COLO668 (cell line): ENCODE measurements at regions not wholly inside any gene's neighbourhood (a gene's known extent, or its start where the extent isn't known, plus 50 kb on each side); places are given as distances from the start of the nearest gene placed in this dataset.
"Not testable (repeated sequence)": the region's sequence is repeated elsewhere in the genome, so short reads cannot be mapped to it uniquely, and the experiment has no call there.

ENCODE experiments used
- DNase-seq: peaks from one replicate; lab custom pipeline; 2025; ENCODE audit not compliant: unreplicated experiment; lab: John Stamatoyannopoulos, UW

DNA sequence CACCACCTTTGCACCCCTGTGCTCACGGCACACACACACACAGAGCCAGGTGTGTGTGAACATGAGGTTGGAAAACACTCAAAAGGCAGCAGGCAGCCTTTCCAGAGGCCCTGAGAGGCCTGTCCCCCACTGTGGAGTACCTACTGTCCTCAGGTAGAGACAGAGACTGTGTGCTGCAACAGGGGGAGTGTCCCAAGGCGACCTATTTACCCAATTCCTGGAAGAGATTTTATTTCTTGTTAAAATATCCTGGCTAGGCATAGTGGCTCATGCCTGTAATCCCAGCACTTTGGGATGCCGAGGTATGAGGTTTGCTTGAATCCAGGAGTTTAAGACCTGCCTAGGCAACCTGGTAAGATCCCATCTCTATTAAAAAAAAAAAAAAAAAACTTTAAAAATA, 108.5 kb downstream of the COPRS start:
- DNase-seq: no peak

DNA sequence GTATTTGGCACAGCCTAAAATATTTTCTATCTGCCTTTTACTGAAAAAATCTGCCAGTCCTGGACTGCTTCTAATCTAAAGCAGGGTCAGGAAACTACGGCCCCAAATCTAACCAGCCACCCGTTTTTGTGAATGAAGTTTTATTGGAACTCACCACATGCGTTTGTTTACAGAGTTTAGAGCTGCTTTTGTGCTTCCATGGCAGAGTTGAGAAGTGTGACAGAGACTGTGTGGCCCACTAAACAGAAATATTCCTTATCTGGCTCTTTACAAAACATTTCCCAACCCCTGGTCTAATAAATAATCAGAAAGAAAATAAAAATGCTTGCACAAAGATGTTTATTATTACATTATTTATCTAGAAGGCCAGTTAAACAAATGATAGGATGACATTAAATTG, 110.2 kb downstream of the COPRS start:
- no peak for DNase-seq

GRCh38 chr17:31746884-31747495, 112.1 kb downstream of the COPRS start:
- no peak for DNase-seq

- DNase-seq: no peak
These were observed 113.0 kb downstream of the COPRS start for GRCh38 chr17:31745964-31746600.

- no peak for DNase-seq
These were observed 114.5 kb downstream of the COPRS start for GRCh38 chr17:31744511-31744951.

DNA sequence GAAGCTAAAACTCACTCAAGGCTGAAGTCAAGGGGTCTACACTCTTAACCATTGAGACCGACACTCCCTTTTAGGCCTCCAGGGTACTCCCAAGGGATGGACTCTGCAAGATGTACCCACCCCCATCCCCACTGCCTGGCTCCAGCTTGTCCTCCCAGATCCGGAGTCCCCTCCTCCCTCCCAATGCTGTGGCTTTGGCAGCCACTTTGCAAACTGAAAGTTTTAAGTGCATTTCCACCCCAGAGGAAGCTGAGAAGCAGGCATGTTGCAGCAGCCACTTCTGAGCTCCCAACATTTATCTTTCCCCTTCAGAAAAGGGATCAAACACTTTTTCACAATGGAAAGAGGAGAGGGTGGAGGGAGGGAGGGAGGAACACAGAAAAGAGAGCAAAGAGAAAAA, 115.2 kb downstream of the COPRS start:
- DNase-seq: no peak

DNA sequence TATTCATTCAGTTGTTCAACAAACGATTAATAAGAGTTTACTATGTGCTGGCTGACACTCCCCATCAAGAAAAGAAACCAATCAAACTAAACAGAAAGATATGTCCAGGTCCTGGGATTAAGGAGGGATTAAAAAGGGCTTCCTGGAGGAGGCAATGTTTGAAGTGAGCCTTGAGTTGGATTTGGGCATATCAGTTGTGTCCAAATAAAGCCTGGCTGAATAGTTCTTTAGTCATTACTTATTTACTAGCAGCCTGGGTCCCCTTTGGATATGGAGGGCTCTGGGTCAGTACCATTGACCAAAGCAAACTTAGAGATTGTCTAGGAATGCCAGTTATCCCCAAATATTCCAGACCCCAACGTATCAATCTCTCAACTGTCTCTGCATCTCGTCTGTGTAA, 117.7 kb downstream of the COPRS start:
- no peak for DNase-seq

- no peak for DNase-seq
These were observed 118.4 kb downstream of the COPRS start for GRCh38 chr17:31740611-31741082.

- DNase-seq: no peak
These were observed 119.9 kb downstream of the COPRS start for GRCh38 chr17:31738996-31739699.

DNA sequence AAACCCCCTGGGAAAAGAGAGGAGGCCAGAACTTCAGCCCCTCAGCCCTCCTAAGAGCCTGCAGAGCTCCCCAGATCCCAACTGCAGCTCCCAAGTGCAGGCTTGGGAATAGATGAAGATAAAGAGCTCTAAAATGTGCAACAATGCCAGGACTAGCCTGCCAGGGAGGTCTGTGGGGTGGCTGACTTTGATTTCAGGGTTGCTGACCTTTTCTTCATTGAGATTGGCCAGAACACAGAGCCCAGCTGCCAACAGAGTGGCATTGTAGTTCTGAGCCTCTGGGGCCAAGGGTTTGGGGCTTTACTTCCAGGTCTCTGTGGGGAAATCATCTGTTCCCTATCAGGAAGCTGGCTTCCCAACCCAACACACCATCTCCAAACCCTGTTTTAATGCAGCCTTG, 120.6 kb downstream of the COPRS start:
- no peak for DNase-seq

DNA sequence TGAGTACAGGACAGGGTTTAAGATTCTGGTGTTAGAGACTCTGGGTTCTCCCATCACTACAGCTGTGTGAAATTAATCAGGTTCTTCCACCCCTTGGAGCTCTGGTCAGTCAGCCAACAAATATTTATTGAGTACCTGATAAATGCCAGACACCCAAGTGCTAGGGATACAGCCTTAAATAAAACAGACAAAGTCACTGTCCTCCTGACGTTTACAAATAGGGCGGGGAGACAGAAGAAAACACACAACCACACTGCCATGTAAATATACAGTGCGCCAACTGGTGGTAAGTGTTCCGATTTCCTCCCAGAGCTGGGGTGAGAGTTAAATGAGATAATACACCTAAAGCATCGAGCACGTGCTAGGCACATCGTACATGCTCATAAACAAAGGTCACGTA, 121.0 kb downstream of the COPRS start:
- DNase-seq: no peak

DNA sequence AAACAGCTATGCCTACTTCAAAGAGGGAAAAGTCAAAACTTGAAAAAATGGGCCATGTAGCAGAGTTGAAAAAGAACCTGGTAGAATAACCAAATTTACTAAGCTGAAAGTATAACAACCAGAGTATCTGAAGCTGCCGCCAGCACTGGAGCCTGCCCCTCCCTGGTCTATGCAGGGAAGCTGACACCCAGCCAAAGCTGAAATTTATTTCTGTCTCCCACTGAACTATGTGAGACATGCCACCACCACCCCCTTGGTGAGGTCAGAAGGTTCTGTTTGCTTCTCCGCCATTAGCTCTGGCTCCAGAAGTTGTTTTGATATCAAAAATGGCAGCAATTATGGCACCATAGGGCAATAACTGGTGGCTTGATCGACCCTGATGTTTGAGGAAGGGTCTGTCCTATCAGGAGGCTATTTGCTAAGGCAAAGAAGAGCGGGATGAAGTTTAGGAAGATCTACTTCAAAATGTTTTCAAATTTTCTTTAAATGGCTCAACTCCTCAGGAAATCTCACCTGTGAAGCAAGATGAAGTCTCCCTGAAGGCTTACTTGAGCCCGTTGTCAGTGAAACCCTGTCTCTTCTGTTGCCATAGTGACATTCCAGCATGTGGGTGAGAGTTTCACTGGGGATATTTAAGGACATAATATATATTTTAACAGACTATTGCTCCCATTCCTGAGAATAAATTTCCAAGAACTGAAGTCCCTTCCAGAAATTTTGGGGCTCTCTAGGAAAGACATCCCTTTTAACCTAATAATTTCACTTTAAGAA, 122.0 kb downstream of the COPRS start:
- no peak for DNase-seq

GRCh38 chr17:31733326-31733725, 125.7 kb downstream of the COPRS start:
- DNase-seq: no peak

GRCh38 chr17:31731585-31732154, 127.4 kb downstream of the COPRS start:
- DNase-seq: not testable (repeated sequence)

DNA sequence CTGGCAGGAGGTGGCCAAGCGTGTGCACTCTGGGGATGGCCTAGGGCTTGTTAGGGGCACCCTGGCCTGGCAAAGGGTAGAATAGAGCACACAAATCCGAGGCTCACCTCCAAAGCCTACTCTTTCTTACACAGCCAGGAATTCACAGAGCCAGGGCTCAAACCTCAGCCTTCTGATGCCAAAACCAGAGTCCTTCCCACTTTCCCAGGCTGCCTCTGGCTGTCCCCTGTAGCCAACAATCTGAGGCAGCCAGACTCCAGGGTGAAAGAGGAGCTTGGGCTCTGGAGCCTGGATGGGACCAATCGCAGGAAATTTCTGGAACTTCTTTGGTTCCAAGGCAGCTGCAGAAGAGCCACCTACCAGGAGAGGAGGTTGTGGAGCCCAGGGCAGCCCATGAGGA, 127.9 kb downstream of the COPRS start:
- DNase-seq: no peak

DNA sequence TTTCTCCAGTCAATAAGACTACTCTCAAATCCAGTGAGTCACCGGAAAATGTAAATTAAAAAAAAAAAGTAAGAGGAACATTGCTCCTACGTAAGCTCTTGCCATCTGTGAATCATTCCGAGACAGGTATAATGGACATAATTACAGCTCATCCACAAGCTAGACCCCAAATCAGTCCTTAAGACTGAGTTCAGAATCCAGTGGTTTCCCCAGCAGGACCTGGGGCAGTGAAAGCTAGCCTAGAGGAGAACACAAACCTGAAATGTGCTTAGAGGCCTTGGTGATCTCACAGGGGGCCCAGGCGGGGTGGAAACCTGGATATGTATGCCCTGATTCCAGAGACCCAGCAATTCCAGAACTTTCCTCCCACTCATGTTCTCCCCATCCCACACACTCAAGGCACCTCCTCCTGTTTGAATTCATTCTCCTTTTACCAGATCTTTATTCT, 132.0 kb downstream of the COPRS start:
- DNase-seq: no peak

DNA sequence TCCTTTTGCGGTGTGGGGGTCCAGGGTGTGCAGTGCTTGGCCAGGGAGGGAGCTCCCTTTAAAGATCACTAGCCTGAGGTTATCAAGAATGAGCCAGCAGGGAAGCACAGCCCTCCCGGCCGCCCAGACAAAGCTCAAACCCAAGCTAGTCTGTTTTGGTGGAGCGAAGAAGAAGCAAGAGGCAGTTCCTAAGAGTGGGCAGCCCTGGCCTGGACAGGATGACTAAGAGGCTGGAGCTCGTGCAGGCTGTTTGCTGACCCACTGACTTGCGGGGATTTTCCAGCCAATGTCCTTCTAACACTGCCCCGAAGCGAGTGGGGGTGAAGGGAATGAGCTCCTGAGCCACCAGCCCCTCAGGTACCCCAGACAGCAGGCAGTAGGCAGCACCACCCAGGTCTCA, 134.4 kb downstream of the COPRS start:
- no peak for DNase-seq

GRCh38 chr17:31724026-31724425, 135.0 kb downstream of the COPRS start:
- no peak for DNase-seq

DNA sequence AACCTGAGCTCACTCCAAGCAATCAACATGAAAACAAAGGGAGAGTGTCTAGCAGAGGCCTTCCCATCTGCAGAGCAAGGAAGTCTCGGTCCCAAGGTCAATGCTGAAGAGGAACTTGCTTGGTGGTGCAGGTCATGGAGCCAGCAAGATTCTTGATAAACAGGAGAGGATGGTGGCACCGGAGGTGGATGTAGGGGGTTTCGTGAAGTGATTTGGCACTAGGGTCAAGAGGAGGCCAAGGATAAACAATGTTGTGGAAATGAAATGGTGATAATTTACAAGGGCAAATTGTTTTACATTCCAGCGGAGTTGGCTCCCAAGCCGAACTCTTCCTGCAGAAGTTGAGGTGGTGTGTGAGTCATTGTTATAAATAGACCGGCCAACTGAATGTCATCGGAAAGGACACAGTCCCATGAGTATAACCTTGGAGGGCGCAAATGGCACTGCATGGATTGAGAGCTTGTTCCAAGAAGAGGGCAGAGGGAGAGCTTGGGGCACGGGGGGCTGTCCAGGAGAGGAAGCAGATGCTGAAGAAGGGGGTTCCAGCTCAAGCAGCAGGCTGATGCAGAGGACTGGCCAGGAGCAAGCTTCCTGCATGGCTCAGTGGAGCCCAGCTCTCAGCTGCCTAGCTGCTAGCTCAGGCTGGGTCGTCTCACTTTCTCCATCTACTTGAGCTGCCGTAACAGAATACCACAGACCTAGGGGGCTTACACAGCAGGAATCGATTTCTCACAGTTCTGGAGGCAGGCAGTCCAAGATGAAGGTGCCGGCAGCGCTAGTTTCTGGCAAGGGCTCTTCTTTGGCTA, 136.6 kb downstream of the COPRS start:
- DNase-seq: no peak

DNA sequence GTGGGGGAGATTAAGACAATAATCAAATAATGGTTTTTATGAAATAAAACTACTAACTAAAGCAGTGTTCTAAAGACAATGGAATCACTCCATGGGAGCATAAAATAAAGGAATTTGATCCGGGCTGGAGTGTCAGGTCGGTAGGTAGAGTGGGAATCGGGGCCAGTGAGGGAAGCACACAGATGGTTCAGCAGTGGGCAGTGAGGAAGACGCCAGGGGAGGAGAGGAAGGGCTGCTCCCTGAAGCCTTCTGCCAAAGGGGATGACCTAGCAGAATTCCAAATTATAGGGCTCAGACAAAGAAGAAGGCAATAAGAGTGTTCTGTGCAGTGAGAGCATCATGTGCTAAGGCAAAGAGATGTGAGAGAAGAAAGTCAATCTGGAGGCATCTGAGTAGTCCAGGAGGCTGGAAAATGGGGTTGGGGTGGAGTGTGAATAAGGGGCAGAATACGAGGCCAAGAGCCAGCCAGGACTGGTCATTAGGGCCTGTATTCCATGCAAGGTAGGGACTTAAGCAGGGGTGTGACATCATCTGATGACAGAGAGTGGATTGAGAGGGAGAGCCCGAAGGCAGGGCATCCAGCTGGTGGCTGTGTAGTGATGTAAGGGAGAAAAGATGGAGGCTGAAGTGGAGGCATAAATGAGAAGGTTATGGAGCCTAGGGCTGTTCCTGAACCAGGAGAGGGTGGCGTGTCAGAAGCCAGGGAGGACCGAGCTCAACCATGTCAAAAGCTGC, 137.6 kb downstream of the COPRS start:
- no peak for DNase-seq
